ENCODE measurements at regions not wholly inside any gene's neighbourhood (a gene's known extent, or its start where the extent isn't known, plus 50 kb on each side); places are given as distances from the start of the nearest gene placed in this dataset.

GRCh38 chr1:194723067-194723466, 1536.7 kb upstream of the B3GALT2 start:
- intact Hi-C loops (cut with micrococcal nuclease; ENCODE audit: unreplicated experiment), result no loop called here

GRCh38 chr1:194717941-194718340, 1531.5 kb upstream of the B3GALT2 start:
- Histone ChIP-seq H3K36me3 (ENCODE audit: low read depth) (no peaks in the 10 kb centered on the region), H3K27me3 (ENCODE audit: insufficient read depth, low read depth) (no peaks in the 10 kb centered on the region), H3F3A (ENCODE audit: insufficient read depth, low read depth) (no peaks in the 10 kb centered on the region), H2AFZ (no peak overlapping the region), H3K27ac (no peak overlapping the region), H3K9me2 (ENCODE audit: insufficient read depth) (no peaks in the 10 kb centered on the region), H3K4me1 (replicated peaks; ENCODE audit: insufficient read depth) (no peaks in the 10 kb centered on the region), H3K4me3 (no peak overlapping the region), H4K20me1 (ENCODE audit: insufficient read depth) (no peaks in the 10 kb centered on the region), H3K4me2 (no peak overlapping the region), H3K9me3 (ENCODE audit: insufficient read depth, low read depth) (no peaks in the 10 kb centered on the region), H3K79me2 (ENCODE audit: low read depth) (no peaks in the 10 kb centered on the region)
- ChIA-PET POLR2A (ENCODE audit: unreplicated experiment) (no interaction called here), CTCF (interaction anchor here (0.7 kb wide), 1 partner anchor 1561 kb away, joined by 4 read pairs; no protein-coding TSS in a partner anchor)
- DNase-seq, result no peak
- no TSS peak for BruUV-seq (replicated peaks)
- TF ChIP-seq CTCF (conservative IDR thresholded peaks at IDR 0.05) (no peak), EZH2 (IDR thresholded peaks at IDR 0.05; ENCODE audit: low read depth) (no peak)
- intact Hi-C loops (cut with micrococcal nuclease; ENCODE audit: unreplicated experiment), result no loop called here

More at GRCh38 chr1:194723067-194723466, 1536.7 kb upstream of the B3GALT2 start:
- H3K4me1 ChIP-seq (replicated peaks; ENCODE audit: insufficient read depth), result no peaks in the 10 kb centered on the region
- CTCF ChIA-PET, result no interaction called here
- no peaks in the 10 kb centered on the region for H3K79me2 ChIP-seq (ENCODE audit: low read depth)
- no peaks in the 10 kb centered on the region for H4K20me1 ChIP-seq (ENCODE audit: insufficient read depth)
- no peaks in the 10 kb centered on the region for H3K36me3 ChIP-seq (ENCODE audit: low read depth)
- DNase-seq, result no peak
- POLR2A ChIA-PET (ENCODE audit: unreplicated experiment), result no interaction called here
- H3K27ac ChIP-seq, result no peak overlapping the region
- TF ChIP-seq EZH2 (IDR thresholded peaks at IDR 0.05; ENCODE audit: low read depth), result no peak
- TF ChIP-seq CTCF (conservative IDR thresholded peaks at IDR 0.05), result no peak
- no peaks in the 10 kb centered on the region for H3K9me2 ChIP-seq (ENCODE audit: insufficient read depth)
- no peaks in the 10 kb centered on the region for H3K27me3 ChIP-seq (ENCODE audit: insufficient read depth, low read depth)
- H3K4me3 ChIP-seq, result no peak overlapping the region
- H3K9me3 ChIP-seq (ENCODE audit: insufficient read depth, low read depth), result no peaks in the 10 kb centered on the region; the same call in 1 of the 2 replicates
- no peaks in the 10 kb centered on the region for H3F3A ChIP-seq (ENCODE audit: insufficient read depth, low read depth)
- no peak overlapping the region for H3K4me2 ChIP-seq
- no TSS peak for BruUV-seq (replicated peaks)
- no peak overlapping the region for H2AFZ ChIP-seq

- Histone ChIP-seq H3K36me3 (ENCODE audit: low read depth) (no peaks in the 10 kb centered on the region), H3K4me2 (no peak overlapping the region), H3K27me3 (ENCODE audit: insufficient read depth, low read depth) (no peaks in the 10 kb centered on the region), H3F3A (ENCODE audit: insufficient read depth, low read depth) (no peaks in the 10 kb centered on the region), H3K4me3 (no peak overlapping the region), H3K4me1 (replicated peaks; ENCODE audit: insufficient read depth) (no peaks in the 10 kb centered on the region), H3K9me3 (ENCODE audit: insufficient read depth, low read depth) (no peaks in the 10 kb centered on the region), H3K9me2 (ENCODE audit: insufficient read depth) (no peaks in the 10 kb centered on the region), H3K27ac (no peak overlapping the region), H2AFZ (no peak overlapping the region), H4K20me1 (ENCODE audit: insufficient read depth) (no peaks in the 10 kb centered on the region), H3K79me2 (ENCODE audit: low read depth) (no peaks in the 10 kb centered on the region)
- no peak for TF ChIP-seq CTCF (conservative IDR thresholded peaks at IDR 0.05)
- ChIA-PET CTCF (no interaction called here), POLR2A (ENCODE audit: unreplicated experiment) (no interaction called here)
- intact Hi-C loops (cut with micrococcal nuclease; ENCODE audit: unreplicated experiment), result no loop called here
- DNase-seq, result no peak
- no TSS peak for BruUV-seq (replicated peaks)
Observed at GRCh38 chr1:194717334-194717733, 1530.9 kb upstream of the B3GALT2 start.

All from PC-9 (cell line).